ENCODE measurements at regions not wholly inside any gene's neighbourhood (a gene's known extent, or its start where the extent isn't known, plus 50 kb on each side); places are given as distances from the start of the nearest gene placed in this dataset.

- TF ChIP-seq POLR2A (IDR thresholded peaks at IDR 0.05) (no peak), CTCF (IDR thresholded peaks at IDR 0.05) (no peak)
Measured at GRCh38 chr2:13876491-13877037, 756.0 kb upstream of the LRATD1 start.

Measured in right lobe of liver (tissue), 4 donors.